OCI-LY1 (cell line): ENCODE measurements at regions not wholly inside any gene's neighbourhood (a gene's known extent, or its start where the extent isn't known, plus 50 kb on each side); places are given as distances from the start of the nearest gene placed in this dataset.

ENCODE experiments used
- H2AFZ ChIP-seq: fragments of 200-600 bp; sonication (generic), shearing (Covaris generic); 2 replicates; pipeline ENCODE4 v1.6.0; 2014; ENCODE audit warnings: antibody characterized with exemption, mild to moderate bottlenecking, low read length
- H3F3A ChIP-seq: fragments of 200-600 bp; sonication (generic), shearing (Covaris generic); 2 replicates; pipeline ENCODE4 v1.6.0; 2014; ENCODE audit warnings: mild to moderate bottlenecking, antibody characterized with exemption, low read length, moderate library complexity; ENCODE audit not compliant: insufficient read depth
- H3K27ac ChIP-seq: fragments of 200-600 bp; sonication (generic); 2 replicates; pipeline ENCODE4 v1.5.1; 2014; ENCODE audit warnings: low read length, mixed run types, mild to moderate bottlenecking, low read depth; ENCODE audit not compliant: poor library complexity, severe bottlenecking
- H3K27me3 ChIP-seq: fragments of 200-600 bp; sonication (generic); 2 replicates; pipeline ENCODE4 v1.6.0; 2014; ENCODE audit warnings: antibody characterized with exemption, mild to moderate bottlenecking, low read length, moderate library complexity; ENCODE audit not compliant: insufficient read depth
- H3K36me3 ChIP-seq: fragments of 200-600 bp; sonication (generic); 2 replicates; pipeline ENCODE4 v1.6.1; 2014; ENCODE audit warnings: mild to moderate bottlenecking, antibody characterized with exemption, low read length, moderate library complexity, mixed read lengths; ENCODE audit not compliant: insufficient read depth
- H3K4me1 ChIP-seq: fragments of 200-600 bp; sonication (generic); 2 replicates; pipeline ENCODE4 v1.5.1; 2014; ENCODE audit warnings: mild to moderate bottlenecking, low read length, moderate library complexity; ENCODE audit not compliant: insufficient read depth, severe bottlenecking
- H3K4me2 ChIP-seq: fragments of 200-600 bp; sonication (generic), shearing (Covaris generic); 2 replicates; pipeline ENCODE4 v1.6.1; 2014; ENCODE audit warnings: low read length
- H3K4me3 ChIP-seq: fragments of 200-600 bp; sonication (generic); 2 replicates; pipeline ENCODE4 v1.5.1; 2014; ENCODE audit warnings: low read length, low read depth, mild to moderate bottlenecking, mixed read lengths; ENCODE audit not compliant: poor library complexity, severe bottlenecking
- H3K79me2 ChIP-seq: fragments of 200-600 bp; shearing (Covaris generic); 2 replicates; pipeline ENCODE4 v1.6.1; 2016; ENCODE audit warnings: mixed run types, low read length, mixed read lengths; ENCODE audit not compliant: insufficient read depth
- H3K9ac ChIP-seq: fragments of 200-600 bp; sonication (generic), shearing (Covaris generic); 2 replicates; pipeline ENCODE4 v1.6.1; 2014; ENCODE audit warnings: mild to moderate bottlenecking, low read length, mixed read lengths
- H3K9me2 ChIP-seq: fragments of 200-600 bp; sonication (generic), shearing (Covaris generic); 2 replicates; pipeline ENCODE4 v1.6.1; 2014; ENCODE audit warnings: low read depth, mild to moderate bottlenecking, low read length, mixed read lengths
- H3K9me3 ChIP-seq: fragments of 200-600 bp; shearing (Covaris generic); 2 replicates; pipeline ENCODE4 v1.6.1; 2014; ENCODE audit warnings: low read length, mixed read lengths
- H4K20me1 ChIP-seq: fragments of 200-600 bp; sonication (generic), shearing (Covaris generic); 2 replicates; pipeline ENCODE4 v1.6.0; 2016; ENCODE audit warnings: mild to moderate bottlenecking, low read length; ENCODE audit not compliant: insufficient read depth
- EZH2 ChIP-seq: fragments of 200-600 bp; sonication (generic), shearing (Covaris generic); IDR thresholded peaks from 2 replicates; pipeline ENCODE4 v1.8.0; 2017; ENCODE audit warnings: borderline replicate concordance, mixed run types, mild to moderate bottlenecking, antibody characterized with exemption, low read length, moderate library complexity, mixed read lengths
- TF ChIP-seq, protein P1 (sequence below): fragments of 200-600 bp; sonication (generic), shearing (Covaris generic); IDR thresholded peaks from 2 replicates; pipeline ENCODE4 v1.5.1; 2017; ENCODE audit warnings: mild to moderate bottlenecking, antibody characterized with exemption, low read length, moderate library complexity, mixed read lengths

DNA sequence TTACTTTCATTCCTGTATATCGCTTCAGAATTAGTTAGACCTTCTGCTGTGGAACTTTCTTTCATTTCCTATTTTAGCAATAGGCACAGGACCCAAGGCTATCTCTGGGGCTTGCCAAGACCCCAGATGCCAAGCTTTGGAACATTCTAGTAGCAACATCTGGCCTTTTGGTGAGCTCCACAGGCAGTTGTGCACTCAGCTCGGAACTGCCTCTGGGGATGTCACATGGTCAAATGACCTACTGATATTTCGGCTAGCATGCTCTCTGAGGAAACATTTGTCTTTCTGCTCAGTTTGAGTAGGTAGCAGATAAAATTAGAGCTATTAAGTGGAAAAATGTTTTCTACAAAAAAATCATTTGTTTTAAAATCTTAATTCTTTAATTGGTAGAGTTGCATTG, 76.6 kb upstream of the ITGA4 start:
- no peak for TF ChIP-seq EZH2
- TF ChIP-seq, protein P1, sequence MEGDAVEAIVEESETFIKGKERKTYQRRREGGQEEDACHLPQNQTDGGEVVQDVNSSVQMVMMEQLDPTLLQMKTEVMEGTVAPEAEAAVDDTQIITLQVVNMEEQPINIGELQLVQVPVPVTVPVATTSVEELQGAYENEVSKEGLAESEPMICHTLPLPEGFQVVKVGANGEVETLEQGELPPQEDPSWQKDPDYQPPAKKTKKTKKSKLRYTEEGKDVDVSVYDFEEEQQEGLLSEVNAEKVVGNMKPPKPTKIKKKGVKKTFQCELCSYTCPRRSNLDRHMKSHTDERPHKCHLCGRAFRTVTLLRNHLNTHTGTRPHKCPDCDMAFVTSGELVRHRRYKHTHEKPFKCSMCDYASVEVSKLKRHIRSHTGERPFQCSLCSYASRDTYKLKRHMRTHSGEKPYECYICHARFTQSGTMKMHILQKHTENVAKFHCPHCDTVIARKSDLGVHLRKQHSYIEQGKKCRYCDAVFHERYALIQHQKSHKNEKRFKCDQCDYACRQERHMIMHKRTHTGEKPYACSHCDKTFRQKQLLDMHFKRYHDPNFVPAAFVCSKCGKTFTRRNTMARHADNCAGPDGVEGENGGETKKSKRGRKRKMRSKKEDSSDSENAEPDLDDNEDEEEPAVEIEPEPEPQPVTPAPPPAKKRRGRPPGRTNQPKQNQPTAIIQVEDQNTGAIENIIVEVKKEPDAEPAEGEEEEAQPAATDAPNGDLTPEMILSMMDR, result no peak
- Histone ChIP-seq H3K4me2 (no peak overlapping the region; the same call in 1 of the 2 replicates), H3F3A (no peaks in the 10 kb centered on the region), H3K4me1 (peaks cover 26% of the 10 kb centered on the region), H3K9me2 (no peaks in the 10 kb centered on the region), H3K27me3 (no peaks in the 10 kb centered on the region), H3K79me2 (no peaks in the 10 kb centered on the region), H3K36me3 (no peaks in the 10 kb centered on the region), H3K9ac (no peak overlapping the region), H3K4me3 (no peak overlapping the region), H2AFZ (0 out of 2 replicates have a peak overlapping the region, but pooled peaks have one; percentile 20), H3K27ac (no peak overlapping the region), H3K9me3 (0 out of 2 replicates have a peak, but pooled peaks cover 6% of the 10 kb centered on the region), H4K20me1 (no peaks in the 10 kb centered on the region)

DNA sequence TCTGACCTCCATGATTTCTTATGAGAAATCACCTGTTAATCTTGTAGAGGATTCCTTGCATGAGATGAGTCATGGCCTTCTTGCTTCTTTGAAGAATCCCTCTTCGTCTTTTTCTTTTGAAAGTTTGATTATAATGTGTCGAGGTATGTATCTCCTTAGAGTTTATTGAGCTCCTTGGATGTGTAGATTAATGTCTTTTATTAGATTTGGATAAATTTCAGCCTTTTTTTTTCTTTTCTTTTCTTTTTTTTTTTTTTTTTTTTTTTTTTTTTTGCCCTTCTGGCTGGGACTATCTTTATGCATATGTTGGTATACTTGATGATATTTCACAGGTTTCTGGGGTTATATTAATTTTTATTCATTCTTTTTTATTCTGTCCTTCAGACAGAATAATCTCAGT, 72.3 kb upstream of the ITGA4 start:
- H3K9me2 ChIP-seq, result no peaks in the 10 kb centered on the region
- no peaks in the 10 kb centered on the region for H3K79me2 ChIP-seq
- peaks cover 11% of the 10 kb centered on the region for H3K4me1 ChIP-seq
- H2AFZ ChIP-seq, result no peak overlapping the region
- no peaks in the 10 kb centered on the region for H4K20me1 ChIP-seq
- H3K36me3 ChIP-seq, result no peaks in the 10 kb centered on the region
- no peaks in the 10 kb centered on the region for H3K27me3 ChIP-seq
- 0 out of 2 replicates have a peak, but pooled peaks cover 6% of the 10 kb centered on the region for H3K9me3 ChIP-seq
- no peak overlapping the region for H3K27ac ChIP-seq
- H3K9ac ChIP-seq, result no peak overlapping the region
- TF ChIP-seq, protein P1, result no peak
- no peak for TF ChIP-seq EZH2
- H3K4me2 ChIP-seq, result no peak overlapping the region
- no peak overlapping the region for H3K4me3 ChIP-seq
- H3F3A ChIP-seq, result no peaks in the 10 kb centered on the region

DNA sequence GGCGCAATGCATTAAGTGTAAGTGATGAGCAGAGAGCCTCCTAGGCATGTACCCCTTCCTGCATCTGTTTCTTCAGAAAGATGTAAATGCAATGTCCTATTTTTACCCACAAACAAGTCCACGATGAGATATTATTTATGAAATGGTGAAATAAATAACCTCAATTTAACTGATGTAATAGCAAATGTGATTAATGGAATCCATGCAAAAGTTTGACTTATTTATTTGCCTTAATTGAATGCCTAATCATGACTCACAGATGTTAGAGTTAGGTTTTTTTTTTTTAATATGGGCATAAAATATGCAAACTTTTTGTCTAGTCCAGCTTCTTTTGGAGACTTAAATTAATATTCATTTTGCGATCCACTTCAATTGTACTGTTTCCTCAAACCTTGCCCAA, 67.7 kb upstream of the ITGA4 start:
- Histone ChIP-seq H3K36me3 (no peaks in the 10 kb centered on the region), H3F3A (no peaks in the 10 kb centered on the region), H3K9ac (no peak overlapping the region), H3K4me3 (no peak overlapping the region), H3K27me3 (no peaks in the 10 kb centered on the region), H3K4me1 (peaks cover 13% of the 10 kb centered on the region), H4K20me1 (no peaks in the 10 kb centered on the region), H2AFZ (peak overlapping the region; percentile 63; the same call in 1 of the 2 replicates), H3K27ac (no peak overlapping the region), H3K9me2 (no peaks in the 10 kb centered on the region), H3K9me3 (no peaks in the 10 kb centered on the region), H3K4me2 (no peak overlapping the region), H3K79me2 (no peaks in the 10 kb centered on the region)
- no peak for TF ChIP-seq EZH2
- TF ChIP-seq, protein P1, result no peak
